ENCODE measurements at regions not wholly inside any gene's neighbourhood (a gene's known extent, or its start where the extent isn't known, plus 50 kb on each side); places are given as distances from the start of the nearest gene placed in this dataset.

- FAIRE-seq: no peak
- no peak overlapping the region for H3K9ac ChIP-seq (ENCODE audit: control insufficient read depth, extremely low read depth, insufficient read depth, low read length)
- H3K27ac ChIP-seq (ENCODE audit: control insufficient read depth, insufficient read depth, low read length): no peak overlapping the region
- TF ChIP-seq EZH2 (IDR thresholded peaks at IDR 0.05; ENCODE audit: low read length): no peak
- TF ChIP-seq, protein P1, sequence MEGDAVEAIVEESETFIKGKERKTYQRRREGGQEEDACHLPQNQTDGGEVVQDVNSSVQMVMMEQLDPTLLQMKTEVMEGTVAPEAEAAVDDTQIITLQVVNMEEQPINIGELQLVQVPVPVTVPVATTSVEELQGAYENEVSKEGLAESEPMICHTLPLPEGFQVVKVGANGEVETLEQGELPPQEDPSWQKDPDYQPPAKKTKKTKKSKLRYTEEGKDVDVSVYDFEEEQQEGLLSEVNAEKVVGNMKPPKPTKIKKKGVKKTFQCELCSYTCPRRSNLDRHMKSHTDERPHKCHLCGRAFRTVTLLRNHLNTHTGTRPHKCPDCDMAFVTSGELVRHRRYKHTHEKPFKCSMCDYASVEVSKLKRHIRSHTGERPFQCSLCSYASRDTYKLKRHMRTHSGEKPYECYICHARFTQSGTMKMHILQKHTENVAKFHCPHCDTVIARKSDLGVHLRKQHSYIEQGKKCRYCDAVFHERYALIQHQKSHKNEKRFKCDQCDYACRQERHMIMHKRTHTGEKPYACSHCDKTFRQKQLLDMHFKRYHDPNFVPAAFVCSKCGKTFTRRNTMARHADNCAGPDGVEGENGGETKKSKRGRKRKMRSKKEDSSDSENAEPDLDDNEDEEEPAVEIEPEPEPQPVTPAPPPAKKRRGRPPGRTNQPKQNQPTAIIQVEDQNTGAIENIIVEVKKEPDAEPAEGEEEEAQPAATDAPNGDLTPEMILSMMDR (optimal IDR thresholded peaks at IDR 0.05 in 1 of 3, IDR thresholded peaks at IDR 0.05 in 1 of 3, conservative IDR thresholded peaks at IDR 0.05 in 1 of 3; ENCODE audit: extremely low read depth in 1 of 3, insufficient read depth in 2 of 3, low read length in 3 of 3): no peak
- no peaks in the 10 kb centered on the region for H3K79me2 ChIP-seq (ENCODE audit: control insufficient read depth, insufficient read depth, low read length)
- no peaks in the 10 kb centered on the region for H3K36me3 ChIP-seq (ENCODE audit: control insufficient read depth in 2 of 2, extremely low read depth in 1 of 2, insufficient read depth in 2 of 2, low read length in 2 of 2)
- DNase-seq (ENCODE audit: low read depth, low spot score): no peak
- H3K9me3 ChIP-seq (ENCODE audit: control insufficient read depth, low read depth, low read length): no peaks in the 10 kb centered on the region
- dilution Hi-C loops (cut with MboI; ENCODE audit: extremely low pct_ligation_motif_present, low sequenced_read_pairs): no loop called here
- no peak overlapping the region for H3K4me2 ChIP-seq (ENCODE audit: control insufficient read depth, extremely low read depth, insufficient read depth, low read depth, low read length)
- no peak overlapping the region for H2AFZ ChIP-seq (ENCODE audit: control insufficient read depth, low read length)
- no peaks in the 10 kb centered on the region for H3K4me1 ChIP-seq (ENCODE audit: control insufficient read depth, extremely low read depth, insufficient read depth, low read length)
- no peaks in the 10 kb centered on the region for H3K9me1 ChIP-seq (ENCODE audit: control insufficient read depth, extremely low read depth, insufficient read depth, low read length)
- H3K27me3 ChIP-seq (ENCODE audit: control insufficient read depth, extremely low read depth, insufficient read depth, low read length): no peaks in the 10 kb centered on the region
- no peak overlapping the region for H3K4me3 ChIP-seq (ENCODE audit: control insufficient read depth in 2 of 3, extremely low read depth in 1 of 3, insufficient read depth in 2 of 3, low read depth in 1 of 3, low read length in 3 of 3)
- no peaks in the 10 kb centered on the region for H4K20me1 ChIP-seq (ENCODE audit: control insufficient read depth, extremely low read depth, insufficient read depth, low read length)
Measured at GRCh38 chr10:89853781-89854191, 152.4 kb downstream of the KIF20B start.

- Histone ChIP-seq H3K4me2 (ENCODE audit: control insufficient read depth, extremely low read depth, insufficient read depth, low read depth, low read length) (no peak overlapping the region), H3K9me1 (ENCODE audit: control insufficient read depth, extremely low read depth, insufficient read depth, low read length) (no peaks in the 10 kb centered on the region), H3K9me3 (ENCODE audit: control insufficient read depth, low read depth, low read length) (no peaks in the 10 kb centered on the region), H4K20me1 (ENCODE audit: control insufficient read depth, extremely low read depth, insufficient read depth, low read length) (no peaks in the 10 kb centered on the region), H3K36me3 (ENCODE audit: control insufficient read depth in 2 of 2, extremely low read depth in 1 of 2, insufficient read depth in 2 of 2, low read length in 2 of 2) (no peaks in the 10 kb centered on the region), H2AFZ (ENCODE audit: control insufficient read depth, low read length) (no peak overlapping the region), H3K9ac (ENCODE audit: control insufficient read depth, extremely low read depth, insufficient read depth, low read length) (no peak overlapping the region), H3K27ac (ENCODE audit: control insufficient read depth, insufficient read depth, low read length) (no peak overlapping the region), H3K79me2 (ENCODE audit: control insufficient read depth, insufficient read depth, low read length) (no peaks in the 10 kb centered on the region), H3K4me1 (ENCODE audit: control insufficient read depth, extremely low read depth, insufficient read depth, low read length) (peaks cover 16% of the 10 kb centered on the region), H3K4me3 (ENCODE audit: control insufficient read depth in 2 of 3, extremely low read depth in 1 of 3, insufficient read depth in 2 of 3, low read depth in 1 of 3, low read length in 3 of 3) (no peak overlapping the region), H3K27me3 (ENCODE audit: control insufficient read depth, extremely low read depth, insufficient read depth, low read length) (no peaks in the 10 kb centered on the region)
- DNase-seq (ENCODE audit: low read depth, low spot score) (no peak), FAIRE-seq (no peak)
- dilution Hi-C loops (cut with MboI; ENCODE audit: extremely low pct_ligation_motif_present, low sequenced_read_pairs): no loop called here
- TF ChIP-seq EZH2 (IDR thresholded peaks at IDR 0.05; ENCODE audit: low read length): no peak
- TF ChIP-seq, protein P1 (optimal IDR thresholded peaks at IDR 0.05 in 1 of 3, IDR thresholded peaks at IDR 0.05 in 1 of 3, conservative IDR thresholded peaks at IDR 0.05 in 1 of 3; ENCODE audit: extremely low read depth in 1 of 3, insufficient read depth in 2 of 3, low read length in 3 of 3): no peak
Measured at GRCh38 chr10:89857431-89858042, 156.1 kb downstream of the KIF20B start.
